Spleen (tissue), 11 donors: ENCODE measurements at regions not wholly inside any gene's neighbourhood (a gene's known extent, or its start where the extent isn't known, plus 50 kb on each side); places are given as distances from the start of the nearest gene placed in this dataset.

Source experiments
- DNase-seq: peaks from one replicate; pipeline ENCODE4 v3.0.0-alpha.2; 2020
- H3K27ac ChIP-seq, 8 donors: fragments of 200-600 bp; sonication (generic) in 7 of 8; 1 replicate in 4 of 8; 2 replicates in 4 of 8; pipeline versions ENCODE4 v1.5.0 to v1.8.0; 2016 to 2021; ENCODE audit warnings: inconsistent platforms in 4 of 8, mild to moderate bottlenecking in 4 of 8, moderate library complexity in 1 of 8
- H3K27me3 ChIP-seq, 7 donors: fragments of 200-600 bp; sonication (generic) in 6 of 7; replicated peaks in 1 of 7; 1 replicate in 4 of 7; 2 replicates in 3 of 7; pipeline versions ENCODE4 v1.5.0 to v1.8.0; 2016 to 2021; ENCODE audit warnings: inconsistent platforms in 3 of 7, mild to moderate bottlenecking in 1 of 7
- H3K36me3 ChIP-seq, 6 donors: fragments of 200-600 bp; sonication (generic) in 5 of 6; 1 replicate in 4 of 6; 2 replicates in 2 of 6; pipeline versions ENCODE4 v1.5.0 to v1.8.0; 2016 to 2021; ENCODE audit warnings: inconsistent platforms in 2 of 6
- H3K4me1 ChIP-seq, 6 donors: fragments of 200-600 bp; sonication (generic) in 5 of 6; 1 replicate in 3 of 6; 2 replicates in 3 of 6; pipeline versions ENCODE4 v1.5.0 to v1.8.0; 2016 to 2021; ENCODE audit warnings: inconsistent platforms in 3 of 6
- H3K4me3 ChIP-seq, 8 donors: fragments of 200-600 bp; sonication (generic) in 7 of 8; 1 replicate in 4 of 8; 2 replicates in 4 of 8; pipeline versions ENCODE4 v1.5.0 to v1.8.0; 2016 to 2021; ENCODE audit warnings: inconsistent platforms in 4 of 8, mild to moderate bottlenecking in 4 of 8, moderate library complexity in 2 of 8
- H3K9me3 ChIP-seq, 8 donors: fragments of 200-600 bp; sonication (generic) in 7 of 8; 1 replicate in 4 of 8; 2 replicates in 4 of 8; pipeline versions ENCODE4 v1.5.0 to v1.8.0; 2016 to 2021; ENCODE audit warnings: inconsistent platforms in 4 of 8
- CTCF ChIP-seq, 11 experiments: fragments of 200-600 bp in 7 of 11; fragments of 450-650 bp in 4 of 11; sonication (generic) in 4 of 11; IDR thresholded peaks in 8 of 11; conservative IDR thresholded peaks in 3 of 11; 1 replicate in 7 of 11; 2 replicates in 4 of 11; pipeline versions ENCODE4 v1.4.0 to v1.8.0; 2016 to 2021; ENCODE audit warnings: antibody characterized with exemption in 11 of 11, inconsistent platforms in 4 of 11, mild to moderate bottlenecking in 1 of 11
- POLR2A ChIP-seq, 3 donors: fragments of 450-650 bp; IDR thresholded peaks; one replicate each; pipeline ENCODE4 v1.5.1; 2017; ENCODE audit warnings: antibody characterized with exemption in 3 of 3, mild to moderate bottlenecking in 1 of 3
- POLR2AphosphoS5 ChIP-seq, 3 donors: sonication (generic); formaldehyde crosslinking; IDR thresholded peaks; one replicate each; pipeline ENCODE4 v1.5.1; 2017; ENCODE audit warnings: antibody characterized with exemption in 3 of 3
- WGBS, 5 donors: extraction: QIAGEN DNeasy Blood & Tissue Kit in 3 of 5; methylation state at CpG; one replicate each; pipeline versions ENCODE4 v1.1.5 to v1.1.7; 2013 to 2018; 5-methylcytosine and 5-hydroxymethylcytosine counted together
- intact Hi-C: fragments of 100-400 bp; cut with DNase I; formaldehyde crosslinking; loops from one replicate; pipeline ENCODE4 v1.15.0; 2023; ENCODE audit warnings: low total_unique reads
- donor health status: healthy with polysubstance abuse.
- donor health status: DM: no; HTN: no; CAD: no; lungs with moderate emphysema.
- donor health status: DM: no; HTN: no; CAD: no.
- donor health status: Bipolar disorder and iron deficiency.
- donor health status: healthy.
- donor health status: DM: no; HTN: no; CAD: no.
- donor health status: DM: yes; HTN: yes; CAD: no.

- TF ChIP-seq CTCF (IDR thresholded peaks at IDR 0.05 in 8 of 11, conservative IDR thresholded peaks at IDR 0.05 in 3 of 11) (no peak), POLR2A (IDR thresholded peaks at IDR 0.05) (no peak), POLR2AphosphoS5 (IDR thresholded peaks at IDR 0.05) (no peak)
- DNase-seq: no peak
- Histone ChIP-seq H3K36me3 (no peaks in the 10 kb centered on the region), H3K9me3 (peaks cover 0 to 4% (median 0%) of the 10 kb centered on the region in 8 donors), H3K4me3 (no peak overlapping the region), H3K27ac (no peak overlapping the region), H3K4me1 (peaks cover 0 to 10% (median 0%) of the 10 kb centered on the region in 6 donors), H3K27me3 (peaks cover 0 to 66% (median 20%) of the 10 kb centered on the region in 7 donors)
- intact Hi-C loops: no loop called here
- 76 to 92% (median 83%) methylated on average over 3 of the region's 3 CpGs for WGBS, 5 donors
Measured at GRCh38 chr12:105585107-105585506, 254.6 kb downstream of the C12orf75 start.

GRCh38 chr12:105587237-105587636 lies 256.7 kb downstream of the C12orf75 start:
- Histone ChIP-seq H3K9me3 (peaks cover 0 to 4% (median 0%) of the 10 kb centered on the region in 8 donors), H3K36me3 (no peaks in the 10 kb centered on the region), H3K4me1 (no peaks in the 10 kb centered on the region), H3K4me3 (no peak overlapping the region), H3K27me3 (peaks cover 0 to 78% (median 25%) of the 10 kb centered on the region in 7 donors), H3K27ac (no peak overlapping the region)
- DNase-seq: no peak
- TF ChIP-seq POLR2A (IDR thresholded peaks at IDR 0.05) (no peak), POLR2AphosphoS5 (IDR thresholded peaks at IDR 0.05) (no peak), CTCF (IDR thresholded peaks at IDR 0.05 in 8 of 11, conservative IDR thresholded peaks at IDR 0.05 in 3 of 11) (no peak)
- intact Hi-C loops: no loop called here
- WGBS, 5 donors: 21 to 38% (median 35%) methylated on average over 5 of the region's 5 CpGs

GRCh38 chr12:105588106-105588505 lies 257.6 kb downstream of the C12orf75 start:
- DNase-seq: no peak
- 81 to 94% (median 88%) methylated on average over 4 of the region's 4 CpGs for WGBS, 5 donors
- intact Hi-C loops: no loop called here
- no peaks in the 10 kb centered on the region for H3K4me1 ChIP-seq
- no peaks in the 10 kb centered on the region for H3K36me3 ChIP-seq
- TF ChIP-seq POLR2AphosphoS5 (IDR thresholded peaks at IDR 0.05) (no peak), POLR2A (IDR thresholded peaks at IDR 0.05) (no peak), CTCF (IDR thresholded peaks at IDR 0.05 in 8 of 11, conservative IDR thresholded peaks at IDR 0.05 in 3 of 11) (no peak)
- H3K27me3 ChIP-seq: peaks cover 0 to 82% (median 25%) of the 10 kb centered on the region in 7 donors
- H3K4me3 ChIP-seq: no peak overlapping the region
- H3K27ac ChIP-seq: no peak overlapping the region
- peaks cover 0 to 4% (median 0%) of the 10 kb centered on the region in 8 donors for H3K9me3 ChIP-seq

GRCh38 chr12:105590571-105590970 lies 260.1 kb downstream of the C12orf75 start:
- Histone ChIP-seq H3K4me1 (no peaks in the 10 kb centered on the region), H3K27me3 (peaks cover 0 to 78% (median 17%) of the 10 kb centered on the region in 7 donors), H3K36me3 (no peaks in the 10 kb centered on the region), H3K9me3 (peaks cover 0 to 4% (median 0%) of the 10 kb centered on the region in 8 donors), H3K27ac (no peak overlapping the region), H3K4me3 (no peak overlapping the region)
- TF ChIP-seq POLR2AphosphoS5 (IDR thresholded peaks at IDR 0.05) (no peak), CTCF (IDR thresholded peaks at IDR 0.05 in 8 of 11, conservative IDR thresholded peaks at IDR 0.05 in 3 of 11) (no peak), POLR2A (IDR thresholded peaks at IDR 0.05) (no peak)
- 63 to 74% (median 72%) methylated on average over 1 of the region's 1 CpG for WGBS, 5 donors
- intact Hi-C loops: no loop called here
- DNase-seq: no peak
